ENCODE measurements at regions not wholly inside any gene's neighbourhood (a gene's known extent, or its start where the extent isn't known, plus 50 kb on each side); places are given as distances from the start of the nearest gene placed in this dataset.

DNA sequence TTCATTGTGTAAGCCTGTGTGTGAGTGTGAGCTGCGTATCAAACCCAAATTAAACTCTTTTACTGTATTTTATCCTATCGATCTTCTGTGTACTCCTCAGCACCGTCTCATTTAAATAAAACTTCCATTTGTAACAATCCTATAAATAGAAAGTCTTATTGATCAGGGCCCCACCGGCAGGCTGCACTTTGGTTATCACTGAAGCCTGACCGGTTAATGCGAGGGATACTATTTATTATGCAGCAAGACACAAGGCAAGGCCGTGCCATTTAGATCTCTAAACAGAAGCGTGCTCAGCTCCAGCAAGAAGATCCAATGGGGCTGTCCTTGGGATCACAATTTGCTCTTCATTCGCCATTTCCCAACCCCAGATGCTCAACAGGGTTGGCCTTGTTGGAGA, 252.6 kb upstream of the TSHZ3 start:
- no peak for DNase-seq (ENCODE audit: low read depth)

DNA sequence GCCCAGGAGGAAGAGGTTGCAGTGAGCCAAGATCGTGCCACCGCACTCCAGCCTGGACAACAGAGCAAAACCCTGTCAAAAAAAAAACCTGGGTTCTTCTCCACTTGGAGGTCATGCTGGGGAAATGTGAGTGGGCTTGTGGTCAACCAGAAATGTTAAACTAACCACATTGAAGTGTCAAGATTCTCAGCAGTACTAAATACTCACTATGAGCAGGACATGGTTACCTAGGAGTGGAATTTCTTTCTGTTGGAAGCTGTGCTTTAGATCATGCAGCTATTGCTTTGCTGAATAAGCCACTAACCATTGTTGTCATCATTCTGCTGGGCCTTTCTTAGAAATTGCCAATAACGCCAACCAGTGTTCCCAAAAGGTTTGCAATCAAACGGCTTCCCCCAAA, 253.3 kb upstream of the TSHZ3 start:
- DNase-seq (ENCODE audit: low read depth) = no peak

DNA sequence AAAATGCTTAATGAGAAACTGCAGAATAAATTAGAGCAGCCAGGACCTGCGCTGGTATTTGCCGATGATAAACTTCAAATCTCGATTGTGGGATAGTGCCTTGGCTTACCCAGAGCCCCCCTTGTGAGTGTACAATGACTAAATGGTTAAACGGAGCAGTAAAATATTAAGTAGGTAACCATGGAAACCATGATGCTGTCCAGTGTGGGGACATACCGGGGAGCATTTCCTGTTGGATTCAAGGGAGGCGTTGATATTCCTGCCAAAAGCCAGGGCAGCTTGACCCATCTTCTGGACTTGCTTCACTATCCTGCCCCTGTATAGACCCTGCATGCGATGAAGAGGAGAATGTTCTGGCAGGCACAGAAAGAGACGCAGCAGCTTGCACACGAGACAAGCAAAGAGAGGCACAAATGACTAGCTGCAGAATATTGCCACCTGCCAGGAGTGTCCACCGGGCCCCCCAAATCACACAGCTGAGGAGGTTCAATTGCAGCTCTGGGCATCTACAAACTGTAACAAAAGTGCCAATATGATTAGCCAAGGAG, 255.3 kb upstream of the TSHZ3 start:
- no peak for DNase-seq (ENCODE audit: low read depth)

DNA sequence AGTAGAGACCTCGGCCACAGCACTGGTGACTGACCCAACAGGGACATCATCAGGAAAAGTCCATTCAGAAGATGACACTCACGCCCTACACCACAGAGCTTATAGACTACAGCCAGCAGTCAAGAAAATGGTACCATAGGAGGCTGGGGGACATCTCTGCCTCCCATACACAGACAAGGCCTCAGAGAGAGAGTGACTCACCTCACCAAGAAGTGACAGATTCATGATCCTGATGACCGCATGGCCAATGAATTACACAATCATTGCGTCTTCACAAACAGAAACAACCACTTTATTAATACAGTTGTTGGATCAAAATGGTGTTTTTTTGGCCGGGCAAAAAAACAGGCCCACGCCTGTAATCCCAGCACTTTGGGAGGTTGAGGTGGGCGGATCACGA, 260.8 kb upstream of the TSHZ3 start:
- no peak for DNase-seq (ENCODE audit: low read depth)

DNA sequence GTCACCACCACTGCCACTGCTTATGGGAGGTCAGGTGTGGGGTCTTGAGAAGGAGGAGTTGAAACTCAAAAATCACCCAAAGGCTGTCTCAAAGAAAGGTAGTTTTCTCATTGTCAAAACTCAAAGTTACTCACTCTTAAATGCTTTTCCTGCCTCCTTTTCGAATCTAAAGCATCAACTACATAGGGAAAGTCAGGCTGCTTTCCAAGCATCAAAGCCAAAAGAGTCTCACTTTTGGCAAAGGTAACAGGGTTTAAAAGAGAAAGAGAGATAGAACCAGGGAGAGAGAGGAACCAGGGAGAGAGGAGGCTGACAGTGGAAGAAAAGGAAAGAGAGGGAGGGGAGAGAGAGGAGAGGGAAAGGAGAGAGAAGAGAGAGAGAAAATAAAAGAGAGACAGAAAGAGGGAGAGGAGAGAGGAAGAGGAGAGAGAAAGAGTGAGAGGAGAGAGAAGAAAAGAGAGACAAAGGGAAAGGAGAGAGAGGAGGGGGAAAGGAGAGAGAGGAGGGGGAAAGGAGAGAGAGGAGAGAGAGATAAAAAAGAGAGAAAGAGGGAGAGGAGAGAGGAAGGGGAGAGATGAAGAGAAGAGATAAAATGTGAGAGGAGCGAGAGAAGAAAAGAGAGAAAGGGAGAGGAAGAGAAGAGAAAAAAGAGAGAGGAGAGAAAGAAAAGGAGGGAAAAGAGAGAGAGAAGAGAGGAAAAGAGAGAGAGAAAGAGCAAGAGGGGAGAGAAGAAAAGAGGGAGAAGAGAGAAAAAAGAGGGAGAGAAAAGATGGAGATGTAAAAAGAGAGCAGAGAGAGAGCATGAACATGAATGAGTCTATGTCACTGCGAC, 262.0 kb upstream of the TSHZ3 start:
- no peak for DNase-seq (ENCODE audit: low read depth)

DNA sequence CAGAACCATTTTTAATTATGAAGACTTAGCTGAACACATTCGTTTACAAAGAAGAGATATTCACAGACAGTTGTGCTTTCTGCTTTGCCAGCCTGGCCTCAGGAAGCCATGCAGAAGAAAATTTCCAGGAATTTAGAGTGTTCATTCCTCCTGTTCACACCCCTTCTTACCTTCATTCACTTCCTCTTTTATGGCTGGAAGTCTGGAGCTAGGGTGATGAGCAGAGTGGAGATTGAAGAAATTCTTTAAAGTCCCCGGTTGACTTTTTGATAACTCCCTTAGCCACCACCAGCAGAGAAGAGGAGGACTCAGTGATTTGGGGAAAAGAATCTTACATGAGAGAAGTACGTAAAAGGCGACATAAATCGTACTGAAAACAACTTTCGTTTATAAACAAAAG, 263.6 kb upstream of the TSHZ3 start:
- no peak for DNase-seq (ENCODE audit: low read depth)

DNA sequence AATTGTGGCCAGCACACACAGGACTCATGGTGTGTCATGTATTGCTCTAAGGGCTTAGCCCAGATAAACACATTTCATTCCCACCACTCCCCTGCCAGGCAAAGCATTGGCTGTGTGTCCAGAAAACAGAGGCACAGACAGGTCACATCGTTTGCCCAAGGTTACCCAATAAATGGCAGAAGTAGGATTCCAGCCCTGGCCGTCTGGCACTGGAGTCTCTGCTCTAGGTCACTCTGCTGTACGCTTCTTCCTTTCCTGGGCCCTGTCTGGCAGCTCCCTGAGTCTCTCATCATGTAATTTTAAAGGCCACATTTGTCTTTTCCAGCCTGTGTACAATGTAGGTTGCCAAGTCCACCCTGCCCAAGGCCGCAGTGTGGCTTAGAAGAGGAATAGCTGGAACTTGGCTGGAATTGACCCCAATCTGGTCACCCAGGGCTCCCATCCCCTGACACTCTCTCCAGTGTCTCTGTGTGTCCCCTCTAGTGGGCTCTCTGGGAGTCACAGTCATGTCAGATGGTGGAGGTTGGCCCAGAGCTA, 264.5 kb upstream of the TSHZ3 start:
- no peak for DNase-seq (ENCODE audit: low read depth)

DNA sequence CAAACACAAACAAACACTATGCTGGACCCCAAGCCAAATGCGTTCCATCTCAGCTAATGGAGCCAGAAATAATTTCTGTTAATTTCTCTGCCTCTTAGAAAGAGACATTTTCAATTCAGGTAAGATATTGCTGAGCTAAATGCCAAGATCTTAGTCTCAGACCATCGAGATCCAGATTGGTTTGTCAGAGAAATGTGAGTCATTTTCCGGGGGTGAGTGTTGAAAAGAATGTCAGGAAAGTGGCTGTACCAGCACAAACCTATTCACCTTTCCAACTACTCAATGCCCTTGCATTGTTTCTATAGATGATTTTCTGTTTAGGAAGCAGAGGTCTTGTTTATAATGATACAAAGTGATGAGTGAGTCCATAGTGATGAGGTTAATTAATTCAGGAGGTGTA, 266.8 kb upstream of the TSHZ3 start:
- DNase-seq (ENCODE audit: low read depth) = no peak

DNA sequence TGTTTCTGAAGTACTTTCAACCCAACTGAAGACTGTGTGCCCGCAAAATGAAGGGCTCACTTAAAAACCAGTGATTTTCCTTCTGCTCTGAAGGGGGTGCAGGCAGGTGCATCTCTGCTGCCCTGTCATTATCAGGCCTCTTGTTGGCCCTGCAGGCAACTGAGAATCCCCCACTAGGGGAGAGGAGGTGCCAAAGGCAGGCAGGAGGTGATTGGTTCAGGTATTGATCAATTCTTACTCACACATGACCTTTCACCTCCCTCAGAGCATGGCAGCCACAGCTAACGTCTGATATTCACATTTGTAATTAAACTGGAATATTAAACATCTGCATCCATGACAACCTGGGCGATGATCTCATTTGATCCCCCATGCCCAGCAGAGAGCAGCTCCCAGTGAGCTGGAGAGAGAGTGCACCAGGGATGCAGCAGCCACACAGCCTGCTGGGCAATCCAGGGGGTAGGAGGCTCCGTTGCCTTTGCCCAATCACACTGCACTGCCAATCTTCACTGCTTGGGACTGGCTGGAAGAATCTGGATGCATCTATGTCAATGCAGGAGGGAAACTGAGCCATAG, 267.9 kb upstream of the TSHZ3 start:
- DNase-seq (ENCODE audit: low read depth) = no peak

DNA sequence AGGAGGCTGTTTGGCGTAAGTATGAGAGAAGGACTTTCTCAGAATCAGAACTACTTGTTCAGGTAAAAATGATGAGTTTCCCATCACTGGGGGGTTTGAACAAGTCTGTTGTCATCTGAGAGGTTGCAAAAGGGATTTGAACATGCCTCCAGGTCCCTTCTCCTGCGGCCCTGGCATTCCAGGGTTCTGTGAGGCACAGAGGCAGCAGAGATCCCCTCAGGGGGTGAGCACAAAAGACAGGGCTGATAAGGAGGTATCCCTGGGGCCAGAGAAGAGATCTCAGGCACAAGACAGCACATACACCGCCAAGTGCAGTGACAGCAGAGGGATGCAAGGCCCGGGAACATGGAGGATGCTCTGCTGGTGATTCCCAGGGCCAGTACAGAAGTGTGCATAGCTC, 275.8 kb upstream of the TSHZ3 start:
- DNase-seq (ENCODE audit: low read depth) = no peak

DNA sequence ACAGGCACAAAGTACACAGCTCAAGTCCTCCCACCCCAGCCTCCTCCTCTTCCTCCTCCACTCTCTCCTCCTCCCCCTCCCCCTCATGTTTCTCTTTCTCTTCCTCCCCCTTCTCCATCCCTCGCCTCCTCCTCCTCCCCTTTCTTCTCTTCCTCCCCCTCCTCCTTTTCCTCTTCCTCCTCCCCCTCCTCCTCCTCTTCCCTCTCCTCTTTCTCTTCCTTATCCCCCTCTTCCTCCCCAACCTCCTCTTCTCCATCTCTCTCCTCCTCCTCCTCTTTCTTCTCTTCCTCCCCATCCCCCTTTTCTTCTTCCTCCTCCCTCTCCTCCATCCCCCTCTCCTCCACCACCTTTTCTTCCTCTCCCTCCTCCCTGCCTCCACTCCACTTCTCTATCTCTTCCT, 276.3 kb upstream of the TSHZ3 start:
- no peak for DNase-seq (ENCODE audit: low read depth)

DNA sequence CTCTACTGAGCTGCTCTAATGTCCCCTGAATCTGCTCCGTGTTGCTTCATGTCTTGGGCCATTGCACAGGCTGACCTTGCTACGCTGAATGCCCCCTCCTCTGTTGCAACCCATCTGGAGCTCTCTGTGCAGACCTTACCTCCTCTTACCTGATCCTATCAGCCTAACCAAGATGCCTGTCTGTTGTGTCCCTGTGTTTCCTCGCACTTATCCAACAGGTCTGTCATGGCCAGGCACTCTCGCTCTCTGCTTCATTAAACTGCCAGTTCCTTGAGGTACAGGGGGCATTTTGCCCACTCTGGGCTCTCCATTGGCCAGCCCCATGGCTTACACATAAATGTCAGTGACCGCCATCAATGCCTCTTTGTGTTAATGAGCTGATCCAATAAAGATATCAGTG, 277.7 kb upstream of the TSHZ3 start:
- no peak for DNase-seq (ENCODE audit: low read depth)

DNA sequence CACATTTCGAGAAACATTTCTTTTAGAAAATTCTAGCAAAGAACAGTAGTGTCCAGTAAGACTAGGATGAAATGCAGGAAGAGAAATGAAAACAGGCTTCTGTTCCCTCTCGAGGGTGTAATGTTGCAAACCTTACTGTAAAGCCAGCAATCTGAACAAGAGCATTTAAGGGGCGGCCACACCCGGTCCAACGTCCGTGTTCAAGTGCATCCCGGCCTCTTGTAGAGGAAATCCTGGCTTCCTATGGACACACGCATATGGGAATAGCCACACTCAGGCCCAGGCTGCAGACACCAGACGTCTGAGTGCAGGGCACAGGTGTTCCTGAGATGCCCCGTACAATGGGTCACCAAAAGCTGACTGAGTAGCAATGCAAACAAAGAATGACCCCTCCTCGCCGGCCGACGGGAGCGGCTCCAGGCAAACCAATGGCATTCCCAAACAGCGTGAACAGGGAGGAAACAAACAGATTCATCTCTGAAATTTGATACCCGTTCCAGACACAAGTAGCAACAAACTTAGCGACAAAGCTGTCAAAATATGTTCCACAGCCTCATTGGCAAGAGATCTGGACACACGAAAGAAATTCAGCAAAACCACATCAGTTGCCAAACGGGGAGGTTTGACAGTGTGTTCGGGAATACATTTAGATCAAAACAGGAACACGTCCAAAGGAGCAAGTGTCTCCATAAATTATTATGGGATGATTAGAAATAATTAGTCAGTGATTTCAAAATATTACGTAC, 278.6 kb upstream of the TSHZ3 start:
- DNase-seq (ENCODE audit: low read depth) = no peak

DNA sequence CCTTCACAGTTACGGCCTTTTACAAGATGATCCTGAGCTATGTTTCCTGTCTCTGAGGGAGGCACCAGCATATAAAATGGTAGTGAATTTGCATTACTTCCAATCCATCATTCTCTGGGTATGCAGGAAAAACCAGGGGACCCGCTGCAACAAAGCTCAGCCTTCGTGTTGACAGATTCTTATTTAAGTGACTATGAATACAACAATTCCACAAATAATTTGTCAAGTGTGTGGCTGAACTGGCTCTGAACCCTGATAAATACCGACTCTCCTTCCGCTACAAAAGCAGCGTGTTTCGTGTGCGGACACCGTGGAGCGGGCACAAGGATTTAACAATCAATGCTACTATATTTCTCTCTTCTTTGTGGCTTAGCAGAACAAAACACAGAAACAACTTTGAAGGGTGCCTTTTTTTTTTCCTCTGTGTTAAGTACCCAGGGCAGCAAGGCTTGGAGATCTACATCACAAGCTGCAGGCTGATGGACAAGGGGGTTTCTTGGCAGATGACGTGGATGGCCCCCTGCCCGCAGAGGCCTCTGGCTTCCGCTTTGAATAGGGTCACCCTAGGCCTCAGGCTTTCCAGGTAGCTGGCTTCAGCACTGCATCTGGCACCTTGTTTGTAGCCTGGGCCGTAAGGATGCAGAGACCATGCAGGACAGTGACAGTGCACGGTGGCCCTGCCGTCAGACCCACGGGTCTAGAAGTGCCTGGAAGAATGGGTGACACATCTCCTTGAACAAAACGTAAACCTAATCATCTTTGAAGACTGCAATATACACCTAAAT, 280.5 kb upstream of the TSHZ3 start:
- DNase-seq (ENCODE audit: low read depth) = no peak

DNA sequence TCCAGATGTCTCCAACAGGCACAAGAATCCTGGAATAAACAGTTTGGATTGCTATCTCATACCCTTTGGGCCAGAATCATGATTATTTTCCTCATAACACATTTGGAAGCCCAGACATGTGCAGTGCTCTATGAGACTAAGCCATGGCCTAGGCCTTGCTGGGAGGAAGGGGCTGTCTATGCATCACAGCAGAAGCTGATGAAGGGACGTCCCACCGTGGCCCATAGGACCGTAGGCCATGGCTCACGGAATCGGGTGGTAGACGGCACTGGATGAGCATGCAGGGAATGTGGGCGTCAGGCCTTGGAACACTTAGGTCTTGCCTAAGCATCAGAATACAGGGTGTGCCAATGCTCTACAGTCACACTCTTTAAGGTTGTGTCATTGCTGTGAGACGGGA, 283.8 kb upstream of the TSHZ3 start:
- no peak for DNase-seq (ENCODE audit: low read depth)

DNA sequence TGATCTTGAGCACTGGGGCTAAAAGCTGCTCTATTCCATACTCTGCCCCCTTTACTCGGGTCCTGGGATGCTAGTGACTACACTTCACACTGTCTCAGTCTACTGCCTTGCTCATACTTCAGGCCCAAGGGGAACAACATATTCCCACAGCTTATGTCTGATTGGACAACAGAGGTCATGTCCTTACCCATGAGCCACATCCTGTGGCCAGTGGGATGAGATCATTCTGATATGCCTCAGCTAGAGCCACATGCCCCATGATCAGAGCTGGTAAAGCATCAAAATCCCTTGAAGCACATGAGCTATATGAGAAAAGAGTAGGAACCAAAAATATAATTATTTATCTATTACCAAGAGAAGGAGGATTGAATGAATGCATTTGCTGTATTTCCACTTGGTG, 290.1 kb upstream of the TSHZ3 start:
- DNase-seq (ENCODE audit: low read depth) = no peak

DNA sequence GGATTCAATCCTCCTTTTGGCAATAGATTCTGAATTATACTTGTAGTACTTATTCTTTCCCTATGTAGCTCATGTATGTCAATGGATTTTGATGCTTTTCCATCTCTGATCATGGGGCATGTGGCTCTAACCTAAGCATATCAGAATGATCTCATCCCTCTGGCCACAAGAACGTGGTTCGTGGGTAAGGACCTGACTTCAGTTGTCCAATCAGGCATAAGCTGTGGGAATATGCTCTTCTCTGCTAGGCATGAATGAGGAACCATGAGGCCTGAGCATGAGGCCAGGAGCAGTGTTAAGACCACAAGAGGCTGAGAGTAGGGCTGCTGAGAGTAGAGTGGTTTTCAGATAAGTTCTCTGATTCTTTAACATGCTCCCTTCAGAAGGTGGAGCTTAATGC, 292.4 kb upstream of the TSHZ3 start:
- DNase-seq (ENCODE audit: low read depth) = no peak

DNA sequence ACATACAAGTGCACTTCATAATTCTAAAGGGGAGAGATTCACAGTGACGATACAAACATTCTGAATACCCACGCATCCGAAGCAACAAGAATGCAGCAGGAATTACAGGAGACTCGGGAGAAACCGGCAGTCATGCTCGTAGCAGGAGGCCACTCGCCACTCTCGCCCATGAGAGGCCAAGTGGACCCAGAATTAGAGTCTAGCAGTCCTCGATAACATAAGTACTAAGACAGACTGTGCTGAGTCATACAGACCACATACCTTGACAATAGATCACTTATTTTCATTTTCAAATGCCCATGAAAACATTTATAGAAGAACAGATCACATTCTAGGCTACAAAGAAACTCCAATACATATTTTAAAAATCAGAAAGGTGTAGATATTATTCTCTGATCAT, 299.1 kb upstream of the TSHZ3 start:
- DNase-seq (ENCODE audit: low read depth) = no peak

DNA sequence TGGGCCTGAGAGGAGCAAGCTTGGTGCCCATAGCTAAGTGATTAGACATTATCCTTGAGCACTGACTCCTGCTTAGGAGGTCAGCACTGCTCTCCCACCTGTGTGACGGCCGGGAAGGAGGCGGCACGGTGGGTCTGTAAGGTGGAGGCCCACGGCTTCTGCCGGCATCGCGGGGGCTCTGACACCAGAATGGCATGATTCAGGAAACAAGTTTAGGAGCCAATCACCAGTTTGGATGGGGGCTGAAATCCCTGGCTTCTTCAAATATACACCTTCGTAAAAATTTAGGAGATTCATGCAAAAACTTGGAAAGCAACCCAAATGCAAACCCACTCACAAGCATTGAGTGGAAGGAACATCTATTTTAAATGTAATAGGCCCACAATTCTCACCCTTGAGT, 307.3 kb upstream of the TSHZ3 start:
- DNase-seq (ENCODE audit: low read depth) = no peak

DNA sequence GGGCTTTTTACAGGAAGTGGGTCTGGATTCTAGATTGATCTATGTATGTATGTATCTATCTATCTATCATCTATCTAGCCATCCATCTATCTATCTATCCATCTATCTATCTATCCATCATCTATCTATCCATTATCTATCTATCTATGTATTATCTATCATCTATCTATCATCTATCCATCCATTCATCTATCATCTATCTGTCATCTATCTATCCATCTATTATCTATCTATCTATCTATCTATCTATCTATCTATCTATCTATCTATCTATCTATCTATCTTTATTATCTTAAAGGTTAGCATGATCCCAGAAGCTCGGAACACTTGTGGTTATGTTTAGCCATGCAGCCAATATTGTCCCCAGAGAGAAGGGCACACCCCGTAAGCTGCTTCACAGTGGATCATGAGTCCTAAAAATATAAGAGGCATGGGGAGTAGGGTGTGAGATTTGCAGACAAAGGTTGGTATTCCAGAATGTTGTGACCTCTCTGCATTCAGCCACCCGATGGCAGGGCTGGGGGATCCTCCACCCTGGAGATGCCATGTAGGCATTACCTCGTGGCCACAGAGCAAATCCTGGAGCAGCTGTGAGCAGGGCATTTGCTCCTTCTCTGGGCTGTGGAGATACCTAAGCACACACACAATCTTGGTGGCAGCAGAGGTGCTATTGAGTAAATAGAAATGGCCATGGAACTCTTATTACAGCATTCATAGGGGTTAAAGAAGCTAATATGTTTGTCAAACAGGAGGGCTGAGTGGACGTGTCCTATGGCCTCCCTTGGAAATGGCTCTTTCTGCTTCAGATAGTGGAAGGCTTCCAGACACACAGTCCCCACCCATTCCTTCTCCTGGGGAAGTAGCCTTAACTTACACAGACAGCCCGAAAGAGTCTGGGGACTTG, 310.0 kb upstream of the TSHZ3 start:
- no peak for DNase-seq (ENCODE audit: low read depth)

DNA sequence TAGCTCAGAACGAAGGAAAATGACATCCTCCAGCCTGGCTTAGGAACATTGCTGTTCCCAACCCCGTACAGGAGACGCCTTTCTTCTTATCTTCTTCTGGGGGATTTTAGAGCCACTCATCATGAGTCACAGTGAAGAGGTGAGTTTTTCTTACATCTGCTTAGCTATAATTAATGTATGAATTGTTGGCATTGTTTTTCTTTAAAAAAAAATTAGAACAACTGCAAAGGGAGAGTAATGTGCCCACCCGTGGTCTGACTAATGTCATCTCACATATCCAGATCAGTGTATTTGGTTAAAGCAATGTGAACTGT, 310.6 kb upstream of the TSHZ3 start:
- DNase-seq (ENCODE audit: low read depth) = no peak
